ENCODE measurements at regions not wholly inside any gene's neighbourhood (a gene's known extent, or its start where the extent isn't known, plus 50 kb on each side); places are given as distances from the start of the nearest gene placed in this dataset.

- DNase-seq (ENCODE audit: low spot score), result no peak
These were observed 52.1 kb downstream of the MPP7 start for GRCh38 chr10:28250782-28251181.

- DNase-seq (ENCODE audit: low spot score), result no peak
These were observed 52.5 kb downstream of the MPP7 start for GRCh38 chr10:28250358-28250757.

- DNase-seq (ENCODE audit: low spot score), result no peak
These were observed 53.4 kb downstream of the MPP7 start for GRCh38 chr10:28249512-28249911.

GRCh38 chr10:28248092-28248491 is 54.8 kb downstream of the MPP7 start:
- DNase-seq (ENCODE audit: low spot score), result no peak

GRCh38 chr10:28246023-28246422 is 56.8 kb downstream of the MPP7 start:
- no peak for DNase-seq (ENCODE audit: low spot score)

- no peak for DNase-seq (ENCODE audit: low spot score)
These were observed 58.9 kb downstream of the MPP7 start for GRCh38 chr10:28243923-28244322.

GRCh38 chr10:28242555-28243204 is 60.2 kb downstream of the MPP7 start:
- no peak for DNase-seq (ENCODE audit: low spot score)

- DNase-seq (ENCODE audit: low spot score), result peak; percentile 51
These were observed 61.0 kb downstream of the MPP7 start for GRCh38 chr10:28241741-28242399.

- DNase-seq (ENCODE audit: low spot score), result no peak
These were observed 62.5 kb downstream of the MPP7 start for GRCh38 chr10:28240400-28240799.

- DNase-seq (ENCODE audit: low spot score), result no peak
These were observed 66.3 kb downstream of the MPP7 start for GRCh38 chr10:28236591-28236990.

GRCh38 chr10:28220811-28221210 is 82.1 kb downstream of the MPP7 start:
- no peak for DNase-seq (ENCODE audit: low spot score)

GRCh38 chr10:28219251-28219650 is 83.6 kb downstream of the MPP7 start:
- DNase-seq (ENCODE audit: low spot score), result no peak

GRCh38 chr10:28217848-28218247 is 85.0 kb downstream of the MPP7 start:
- no peak for DNase-seq (ENCODE audit: low spot score)

GRCh38 chr10:28215930-28216329 is 86.9 kb downstream of the MPP7 start:
- no peak for DNase-seq (ENCODE audit: low spot score)

GRCh38 chr10:28214219-28214618 is 88.6 kb downstream of the MPP7 start:
- DNase-seq (ENCODE audit: low spot score), result no peak

GRCh38 chr10:28211759-28212158 is 91.1 kb downstream of the MPP7 start:
- no peak for DNase-seq (ENCODE audit: low spot score)

GRCh38 chr10:28207799-28208198 is 95.1 kb downstream of the MPP7 start:
- DNase-seq (ENCODE audit: low spot score), result no peak

GRCh38 chr10:28202941-28203352 is 99.9 kb downstream of the MPP7 start:
- DNase-seq (ENCODE audit: low spot score), result no peak

GRCh38 chr10:28201410-28202400 is 101.2 kb downstream of the MPP7 start:
- DNase-seq (ENCODE audit: low spot score), result no peak

GRCh38 chr10:28200775-28201174 is 102.1 kb downstream of the MPP7 start:
- DNase-seq (ENCODE audit: low spot score), result no peak

- DNase-seq (ENCODE audit: low spot score), result no peak
These were observed 102.9 kb downstream of the MPP7 start for GRCh38 chr10:28199941-28200340.

- DNase-seq (ENCODE audit: low spot score), result no peak
These were observed 112.7 kb downstream of the MPP7 start for GRCh38 chr10:28190196-28190595.

GRCh38 chr10:28188526-28188925 is 114.3 kb downstream of the MPP7 start:
- DNase-seq (ENCODE audit: low spot score), result no peak

Measured in D341Med (cell line).